Tibial artery (tissue), 4 donors: ENCODE measurements at regions not wholly inside any gene's neighbourhood (a gene's known extent, or its start where the extent isn't known, plus 50 kb on each side); places are given as distances from the start of the nearest gene placed in this dataset.

Experiments
- DNase-seq, 2 donors: peaks; one replicate each; pipeline ENCODE4 v3.0.0-alpha.2; 2019
- H3K27ac ChIP-seq, 2 donors: fragments of 200-600 bp; sonication (generic) in 1 of 2; 1 replicate in 1 of 2; 2 replicates in 1 of 2; pipeline ENCODE4 v1.5.1; 2018 to 2019; ENCODE audit warnings: mild to moderate bottlenecking in 1 of 2
- H3K27me3 ChIP-seq, 2 donors: fragments of 200-600 bp; sonication (generic) in 1 of 2; one replicate each; pipeline versions ENCODE4 v1.5.1 to v1.6.0; 2016 to 2019
- H3K36me3 ChIP-seq, 3 donors: fragments of 200-600 bp; sonication (generic) in 2 of 3; one replicate each; pipeline ENCODE4 v1.5.1; 2016 to 2019; ENCODE audit warnings: mild to moderate bottlenecking in 2 of 3
- H3K4me1 ChIP-seq, 4 donors: fragments of 200-600 bp; sonication (generic) in 2 of 4; 1 replicate in 3 of 4; 2 replicates in 1 of 4; pipeline ENCODE4 v1.5.1; 2016 to 2019
- H3K4me3 ChIP-seq, 2 donors: fragments of 200-600 bp; sonication (generic) in 1 of 2; 1 replicate in 1 of 2; 2 replicates in 1 of 2; pipeline ENCODE4 v1.5.1; 2018 to 2019; ENCODE audit warnings: mild to moderate bottlenecking in 2 of 2
- H3K9me3 ChIP-seq, 3 donors: fragments of 200-600 bp; sonication (generic) in 1 of 3; one replicate each; pipeline ENCODE4 v1.5.1; 2016 to 2019
- intact Hi-C: fragments of 100-400 bp; cut with DNase I; formaldehyde crosslinking; loops from one replicate; pipeline ENCODE4 v1.15.0; 2023; ENCODE audit warnings: low total_unique reads
- TF ChIP-seq, protein P1 (sequence below), 2 experiments: fragments of 200-600 bp in 1 of 2; fragments of 450-650 bp in 1 of 2; IDR thresholded peaks; one replicate each; pipeline ENCODE4 v1.5.1; 2017 to 2019; ENCODE audit warnings: antibody characterized with exemption in 2 of 2, mild to moderate bottlenecking in 1 of 2, moderate library complexity in 1 of 2

DNA sequence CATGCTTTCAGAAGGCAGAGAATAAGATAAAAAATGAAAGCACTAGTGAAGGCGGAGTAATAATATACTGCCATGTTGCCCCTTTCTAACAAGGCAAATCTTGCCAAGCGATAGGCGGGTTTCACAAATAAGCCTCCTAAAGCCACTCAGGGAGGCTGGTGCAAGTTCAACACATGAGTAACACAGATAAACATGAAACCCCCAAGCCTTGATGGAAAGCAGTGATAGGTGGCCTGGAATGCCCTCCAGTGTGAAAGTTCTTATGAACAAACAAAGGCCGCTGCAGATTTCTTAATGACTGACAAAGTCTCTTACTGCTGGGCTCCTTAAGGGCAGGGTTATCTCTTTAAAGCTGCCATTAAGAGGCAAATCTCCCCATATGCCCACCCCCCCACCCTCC is 154.7 kb downstream of the ZDHHC21 start:
- no peak for DNase-seq
- Histone ChIP-seq H3K9me3 (no peaks in the 10 kb centered on the region), H3K27ac (no peak overlapping the region), H3K4me3 (no peak overlapping the region), H3K36me3 (no peaks in the 10 kb centered on the region), H3K27me3 (no peaks in the 10 kb centered on the region), H3K4me1 (no peaks in the 10 kb centered on the region)
- intact Hi-C loops, result no loop called here
- TF ChIP-seq, protein P1, sequence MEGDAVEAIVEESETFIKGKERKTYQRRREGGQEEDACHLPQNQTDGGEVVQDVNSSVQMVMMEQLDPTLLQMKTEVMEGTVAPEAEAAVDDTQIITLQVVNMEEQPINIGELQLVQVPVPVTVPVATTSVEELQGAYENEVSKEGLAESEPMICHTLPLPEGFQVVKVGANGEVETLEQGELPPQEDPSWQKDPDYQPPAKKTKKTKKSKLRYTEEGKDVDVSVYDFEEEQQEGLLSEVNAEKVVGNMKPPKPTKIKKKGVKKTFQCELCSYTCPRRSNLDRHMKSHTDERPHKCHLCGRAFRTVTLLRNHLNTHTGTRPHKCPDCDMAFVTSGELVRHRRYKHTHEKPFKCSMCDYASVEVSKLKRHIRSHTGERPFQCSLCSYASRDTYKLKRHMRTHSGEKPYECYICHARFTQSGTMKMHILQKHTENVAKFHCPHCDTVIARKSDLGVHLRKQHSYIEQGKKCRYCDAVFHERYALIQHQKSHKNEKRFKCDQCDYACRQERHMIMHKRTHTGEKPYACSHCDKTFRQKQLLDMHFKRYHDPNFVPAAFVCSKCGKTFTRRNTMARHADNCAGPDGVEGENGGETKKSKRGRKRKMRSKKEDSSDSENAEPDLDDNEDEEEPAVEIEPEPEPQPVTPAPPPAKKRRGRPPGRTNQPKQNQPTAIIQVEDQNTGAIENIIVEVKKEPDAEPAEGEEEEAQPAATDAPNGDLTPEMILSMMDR (IDR thresholded peaks at IDR 0.05), result no peak

DNA sequence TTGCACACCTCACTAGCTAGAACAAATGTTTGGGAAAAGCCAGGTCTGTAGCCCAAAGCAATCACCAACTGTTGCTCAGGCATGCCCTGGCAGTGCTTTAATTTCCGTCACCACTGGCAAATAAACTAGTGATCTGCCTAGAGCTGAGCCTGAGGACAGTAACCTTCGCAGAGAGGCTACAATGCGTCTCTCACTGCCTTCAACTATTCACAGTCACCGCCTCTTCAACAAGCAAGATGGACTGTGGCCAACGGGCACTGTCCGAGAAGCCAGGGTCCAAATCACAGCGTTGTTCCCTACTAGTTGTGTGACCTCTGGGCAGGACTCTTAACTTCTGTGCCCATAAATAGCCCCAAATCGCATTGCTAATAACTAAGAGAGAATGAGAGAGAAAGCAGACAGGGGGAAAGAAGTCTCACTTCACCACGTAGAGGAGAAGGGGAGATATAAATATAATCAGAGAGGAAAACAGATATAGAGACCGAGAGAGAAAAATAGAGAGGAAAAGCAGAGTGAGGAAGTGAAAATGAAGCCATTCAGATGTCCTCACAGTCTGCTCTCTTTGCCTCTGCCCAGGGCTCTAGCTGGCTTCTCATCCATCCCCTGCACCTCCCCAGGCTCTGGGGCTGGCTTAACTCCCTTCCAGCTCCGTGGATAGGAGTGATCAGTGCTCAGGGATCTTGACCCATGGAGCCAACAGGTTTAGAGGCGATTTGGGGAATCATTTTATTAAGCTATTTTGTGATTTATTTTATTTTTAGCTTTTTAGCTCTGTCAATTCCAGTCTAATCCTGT is 157.9 kb downstream of the ZDHHC21 start:
- intact Hi-C loops, result no loop called here
- Histone ChIP-seq H3K27me3 (no peaks in the 10 kb centered on the region), H3K9me3 (no peaks in the 10 kb centered on the region), H3K27ac (no peak overlapping the region), H3K4me3 (no peak overlapping the region), H3K4me1 (no peaks in the 10 kb centered on the region), H3K36me3 (no peaks in the 10 kb centered on the region)
- no peak for DNase-seq
- TF ChIP-seq, protein P1 (IDR thresholded peaks at IDR 0.05), result no peak

DNA sequence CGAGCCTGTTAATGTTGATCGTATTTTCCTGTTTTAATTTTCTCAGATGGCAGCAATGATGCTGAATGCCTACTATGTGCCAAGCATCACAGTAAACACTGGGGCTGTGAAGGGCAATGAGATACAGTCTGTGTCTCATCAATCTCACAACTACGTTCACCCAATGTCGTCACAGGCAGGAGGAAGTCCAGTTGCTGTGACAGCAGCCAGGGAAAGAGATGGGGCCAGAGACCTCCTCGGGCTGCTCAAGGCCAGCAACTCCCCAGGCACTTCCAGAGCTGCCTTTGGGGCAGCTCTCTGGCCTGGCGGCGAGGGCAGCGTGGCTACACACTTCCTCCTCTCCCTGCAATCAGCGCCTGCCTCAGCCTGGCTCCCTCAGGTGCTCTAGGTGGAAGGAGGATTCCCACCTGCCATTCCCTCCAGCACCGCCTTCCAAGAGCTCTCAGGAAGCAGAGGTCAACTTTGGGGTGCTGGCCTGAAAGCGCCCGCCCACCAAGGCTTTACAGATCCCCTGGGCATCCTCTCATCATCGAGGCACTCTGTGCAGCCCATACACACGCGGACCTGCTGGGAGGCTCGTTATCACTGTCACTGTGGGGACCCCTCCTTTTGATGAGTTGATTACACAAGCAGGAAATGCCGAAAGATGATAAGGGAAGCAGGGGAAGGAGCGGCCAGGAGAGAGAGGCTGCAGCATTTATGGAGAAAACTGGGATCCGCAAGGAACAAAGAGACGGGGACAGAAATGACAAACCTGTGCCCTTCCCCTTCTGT is 159.2 kb downstream of the ZDHHC21 start:
- TF ChIP-seq, protein P1 (IDR thresholded peaks at IDR 0.05), result no peak
- no peak for DNase-seq
- H3K4me3 ChIP-seq, result no peak overlapping the region
- H3K9me3 ChIP-seq, result no peaks in the 10 kb centered on the region
- intact Hi-C loops, result no loop called here
- H3K36me3 ChIP-seq, result no peaks in the 10 kb centered on the region
- H3K27ac ChIP-seq, result no peak overlapping the region
- no peaks in the 10 kb centered on the region for H3K4me1 ChIP-seq
- no peaks in the 10 kb centered on the region for H3K27me3 ChIP-seq

DNA sequence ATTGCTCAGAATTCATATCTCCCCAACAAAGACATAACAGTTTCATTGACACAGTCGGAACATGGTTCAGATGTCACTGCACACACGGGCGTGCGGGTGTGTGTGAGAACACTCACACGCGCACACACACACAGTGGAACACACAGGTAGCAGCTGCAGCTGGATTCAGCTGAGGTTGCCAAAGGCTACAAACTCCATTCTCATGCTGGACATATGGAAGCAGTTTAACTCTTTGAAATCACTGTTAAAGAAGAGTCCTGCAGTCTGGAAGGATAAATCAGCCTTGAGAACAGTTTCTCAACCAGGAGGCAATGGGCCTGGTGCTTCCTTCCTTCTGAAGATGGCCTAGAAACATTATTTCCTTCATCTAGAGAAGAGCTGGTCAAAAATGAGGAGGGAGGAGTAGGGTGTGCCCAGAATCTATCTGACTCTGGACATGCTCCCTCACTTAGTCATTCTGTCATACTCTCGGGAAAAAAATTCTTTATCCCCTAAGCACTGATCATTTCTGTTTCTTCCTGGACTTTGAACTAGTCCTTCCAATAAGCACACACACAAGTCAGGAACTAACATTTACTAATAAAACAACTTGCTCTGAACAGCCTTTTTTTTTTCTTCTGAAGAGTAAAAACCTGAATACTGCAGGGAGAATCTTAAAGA is 160.6 kb downstream of the ZDHHC21 start:
- Histone ChIP-seq H3K27me3 (no peaks in the 10 kb centered on the region), H3K27ac (no peak overlapping the region), H3K4me1 (no peaks in the 10 kb centered on the region), H3K4me3 (no peak overlapping the region), H3K36me3 (no peaks in the 10 kb centered on the region), H3K9me3 (no peaks in the 10 kb centered on the region)
- intact Hi-C loops, result no loop called here
- TF ChIP-seq, protein P1 (IDR thresholded peaks at IDR 0.05), result no peak
- DNase-seq, result no peak

DNA sequence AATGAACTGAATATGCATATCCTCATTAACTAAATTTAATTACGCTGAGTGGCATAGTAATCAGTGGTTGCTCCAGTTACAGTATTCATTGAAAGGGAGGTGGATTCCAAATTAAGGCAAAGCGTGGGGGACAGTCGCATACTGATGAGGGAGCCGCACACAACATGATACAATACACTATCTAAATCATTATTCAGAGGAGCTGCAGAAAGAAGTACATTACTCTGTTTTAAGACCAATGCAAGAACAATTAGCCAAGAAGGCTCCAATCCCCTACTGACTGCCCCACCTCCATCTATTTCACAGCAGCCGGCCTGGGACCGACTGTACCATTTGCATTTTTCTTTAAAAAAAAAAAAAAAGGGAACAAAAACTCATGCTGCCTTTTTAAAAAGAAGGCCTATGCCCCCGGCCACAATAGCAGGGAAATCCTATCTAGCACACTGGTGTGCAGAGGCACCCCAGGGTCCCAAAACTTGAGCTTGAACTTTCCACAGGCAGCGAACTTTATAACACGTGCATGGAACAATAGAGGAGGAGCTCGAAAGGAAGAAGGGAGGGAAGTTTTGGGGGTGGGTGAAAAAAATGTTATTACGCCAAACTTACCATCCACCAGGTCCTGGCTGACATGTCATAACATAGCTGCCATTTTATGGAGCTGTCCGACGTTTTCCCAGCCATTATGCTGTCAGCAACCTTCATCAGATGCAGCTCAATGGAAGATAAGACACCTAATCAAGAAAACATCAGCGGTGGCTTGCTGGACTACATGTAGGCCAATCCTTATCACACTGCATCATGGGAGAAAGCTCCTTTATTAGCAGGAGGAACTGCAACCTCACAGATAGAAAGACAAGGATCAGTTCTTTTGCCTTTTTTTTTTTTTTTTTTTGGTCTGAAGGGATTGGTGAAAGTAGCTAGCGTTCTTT is 161.6 kb downstream of the ZDHHC21 start:
- H3K9me3 ChIP-seq, result no peaks in the 10 kb centered on the region
- H3K27ac ChIP-seq, result no peak overlapping the region
- H3K27me3 ChIP-seq, result no peaks in the 10 kb centered on the region
- H3K36me3 ChIP-seq, result no peaks in the 10 kb centered on the region
- no peak for DNase-seq
- no peaks in the 10 kb centered on the region for H3K4me1 ChIP-seq
- intact Hi-C loops, result no loop called here
- H3K4me3 ChIP-seq, result no peak overlapping the region
- TF ChIP-seq, protein P1 (IDR thresholded peaks at IDR 0.05), result no peak
